ENCODE measurements at regions not wholly inside any gene's neighbourhood (a gene's known extent, or its start where the extent isn't known, plus 50 kb on each side); places are given as distances from the start of the nearest gene placed in this dataset.

- Histone ChIP-seq H3K9me3 (replicated peaks; ENCODE audit: control insufficient read depth, low read depth, low read length) (no peaks in the 10 kb centered on the region), H3K27me3 (ENCODE audit: control insufficient read depth, insufficient read depth, low read length) (no peaks in the 10 kb centered on the region), H3K36me3 (ENCODE audit: control insufficient read depth, insufficient read depth, low read length) (no peaks in the 10 kb centered on the region), H3K27ac (ENCODE audit: low read length) (no peak overlapping the region), H3K4me1 (ENCODE audit: control insufficient read depth, insufficient read depth, low read length) (peaks cover 15% of the 10 kb centered on the region), H3K4me3 (ENCODE audit: low read length) (no peak overlapping the region)
- DNase-seq: no peak
- WGBS (ENCODE audit: insufficient coverage): no CpG with 5 or more reads among the region's 3 CpGs
These were observed 84.1 kb upstream of the MGAT5 start for GRCh38 chr2:134169788-134170187.

- no peak overlapping the region for H3K27ac ChIP-seq (ENCODE audit: low read length)
- peaks cover 19% of the 10 kb centered on the region for H3K4me1 ChIP-seq (ENCODE audit: control insufficient read depth, insufficient read depth, low read length)
These were observed 83.6 kb upstream of the MGAT5 start for GRCh38 chr2:134170294-134170693.

DNA sequence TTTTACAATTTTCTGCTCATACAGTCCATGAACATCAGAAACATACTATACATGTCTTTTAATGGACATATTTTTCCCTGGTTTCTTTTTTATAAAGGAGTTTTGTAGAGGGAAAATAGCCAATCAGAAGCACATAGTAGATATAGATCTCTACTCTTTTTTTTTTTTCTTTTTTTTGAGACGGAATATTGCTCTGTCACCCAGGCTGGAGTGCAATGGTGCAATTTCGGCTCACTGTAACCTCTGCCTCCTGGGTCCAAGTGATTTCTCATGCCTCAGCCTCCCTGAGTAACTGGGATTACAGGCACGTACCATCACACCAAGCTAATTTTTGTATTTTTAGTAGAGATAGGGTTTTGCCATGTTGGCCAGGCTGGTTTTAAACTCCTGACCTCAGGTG is 83.2 kb upstream of the MGAT5 start:
- no peak overlapping the region for H3K27ac ChIP-seq (ENCODE audit: low read length)
- no peak for DNase-seq
- no peak overlapping the region for H3K4me3 ChIP-seq (ENCODE audit: low read length)
- no peaks in the 10 kb centered on the region for H3K36me3 ChIP-seq (ENCODE audit: control insufficient read depth, insufficient read depth, low read length)
- WGBS (ENCODE audit: insufficient coverage): no CpG with 5 or more reads among the region's 3 CpGs
- H3K4me1 ChIP-seq (ENCODE audit: control insufficient read depth, insufficient read depth, low read length): peaks cover 20% of the 10 kb centered on the region
- H3K9me3 ChIP-seq (replicated peaks; ENCODE audit: control insufficient read depth, low read depth, low read length): no peaks in the 10 kb centered on the region
- no peaks in the 10 kb centered on the region for H3K27me3 ChIP-seq (ENCODE audit: control insufficient read depth, insufficient read depth, low read length)

More at GRCh38 chr2:134170294-134170693, 83.6 kb upstream of the MGAT5 start:
- no peaks in the 10 kb centered on the region for H3K27me3 ChIP-seq (ENCODE audit: control insufficient read depth, insufficient read depth, low read length)
- no CpG with 5 or more reads among the region's 3 CpGs for WGBS (ENCODE audit: insufficient coverage)
- H3K4me3 ChIP-seq (ENCODE audit: low read length): no peak overlapping the region
- peak; percentile 57 for DNase-seq
- no peaks in the 10 kb centered on the region for H3K36me3 ChIP-seq (ENCODE audit: control insufficient read depth, insufficient read depth, low read length)
- no peaks in the 10 kb centered on the region for H3K9me3 ChIP-seq (replicated peaks; ENCODE audit: control insufficient read depth, low read depth, low read length)

- H3K4me3 ChIP-seq (ENCODE audit: low read length): no peak overlapping the region
- WGBS (ENCODE audit: insufficient coverage): 36% methylated on average over 4 of the region's 14 CpGs
These were observed 80.4 kb upstream of the MGAT5 start for GRCh38 chr2:134173338-134174016.

DNA sequence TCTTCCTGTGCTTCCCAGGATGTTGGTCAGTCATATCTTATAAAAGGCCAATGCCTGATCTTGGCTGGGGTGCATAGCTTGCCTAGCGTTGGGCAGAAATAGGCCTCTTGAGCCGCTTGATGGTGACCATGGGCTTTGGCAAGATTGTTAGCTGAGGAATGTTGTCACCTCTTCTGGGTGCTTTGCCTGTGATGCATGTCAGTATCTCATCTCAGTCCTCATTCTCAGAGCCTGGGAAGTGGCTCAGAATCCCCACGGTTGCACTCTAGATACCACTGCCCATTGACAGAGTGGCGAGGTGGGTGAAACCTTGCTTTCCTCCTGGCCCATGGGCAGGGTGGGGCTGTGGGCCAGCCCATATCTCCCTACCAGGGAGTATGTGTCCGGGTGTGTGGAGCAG is 79.2 kb upstream of the MGAT5 start:
- no peak overlapping the region for H3K4me3 ChIP-seq (ENCODE audit: low read length)
- DNase-seq: no peak
- peaks cover 33% of the 10 kb centered on the region for H3K4me1 ChIP-seq (ENCODE audit: control insufficient read depth, insufficient read depth, low read length)
- no peak overlapping the region for H3K27ac ChIP-seq (ENCODE audit: low read length)
- no peaks in the 10 kb centered on the region for H3K9me3 ChIP-seq (replicated peaks; ENCODE audit: control insufficient read depth, low read depth, low read length)
- 80% methylated on average over 1 of the region's 5 CpGs for WGBS (ENCODE audit: insufficient coverage)
- H3K27me3 ChIP-seq (ENCODE audit: control insufficient read depth, insufficient read depth, low read length): no peaks in the 10 kb centered on the region
- peaks cover 2% of the 10 kb centered on the region for H3K36me3 ChIP-seq (ENCODE audit: control insufficient read depth, insufficient read depth, low read length)

More at GRCh38 chr2:134173338-134174016, 80.4 kb upstream of the MGAT5 start:
- Histone ChIP-seq H3K4me1 (ENCODE audit: control insufficient read depth, insufficient read depth, low read length) (peaks cover 33% of the 10 kb centered on the region), H3K27me3 (ENCODE audit: control insufficient read depth, insufficient read depth, low read length) (no peaks in the 10 kb centered on the region), H3K27ac (ENCODE audit: low read length) (peak overlapping the region; percentile 77), H3K9me3 (replicated peaks; ENCODE audit: control insufficient read depth, low read depth, low read length) (no peaks in the 10 kb centered on the region), H3K36me3 (ENCODE audit: control insufficient read depth, insufficient read depth, low read length) (peaks cover 2% of the 10 kb centered on the region)
- DNase-seq: peak; percentile 82

DNA sequence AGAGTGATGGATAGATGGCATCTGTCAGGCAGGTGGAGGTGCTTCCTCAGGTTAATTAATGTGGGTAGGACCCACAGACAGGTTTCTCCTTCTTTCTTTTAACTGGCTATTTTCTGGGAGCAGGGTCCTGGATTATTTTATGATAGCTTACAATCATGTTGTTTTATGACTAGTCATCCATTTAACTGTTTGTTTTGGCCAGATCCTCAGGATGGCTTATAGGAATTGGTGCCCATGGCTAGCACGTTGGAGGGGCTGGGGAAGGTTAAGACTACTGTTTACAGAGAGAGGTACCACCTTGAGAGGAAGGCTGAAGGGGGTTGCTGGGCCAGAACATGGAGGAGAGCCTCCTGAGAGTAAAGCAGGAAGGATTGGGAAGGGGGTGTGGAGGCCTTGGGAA is 78.0 kb upstream of the MGAT5 start:
- no peaks in the 10 kb centered on the region for H3K9me3 ChIP-seq (replicated peaks; ENCODE audit: control insufficient read depth, low read depth, low read length)
- H3K4me1 ChIP-seq (ENCODE audit: control insufficient read depth, insufficient read depth, low read length): peaks cover 33% of the 10 kb centered on the region
- no peak overlapping the region for H3K4me3 ChIP-seq (ENCODE audit: low read length)
- WGBS (ENCODE audit: insufficient coverage): 69% methylated on average over 1 of the region's 1 CpG
- H3K27ac ChIP-seq (ENCODE audit: low read length): no peak overlapping the region
- no peaks in the 10 kb centered on the region for H3K27me3 ChIP-seq (ENCODE audit: control insufficient read depth, insufficient read depth, low read length)
- peaks cover 2% of the 10 kb centered on the region for H3K36me3 ChIP-seq (ENCODE audit: control insufficient read depth, insufficient read depth, low read length)
- DNase-seq: no peak

- Histone ChIP-seq H3K27me3 (ENCODE audit: control insufficient read depth, insufficient read depth, low read length) (no peaks in the 10 kb centered on the region), H3K4me3 (ENCODE audit: low read length) (no peak overlapping the region), H3K4me1 (ENCODE audit: control insufficient read depth, insufficient read depth, low read length) (peaks cover 35% of the 10 kb centered on the region), H3K9me3 (replicated peaks; ENCODE audit: control insufficient read depth, low read depth, low read length) (no peaks in the 10 kb centered on the region), H3K27ac (ENCODE audit: low read length) (peak overlapping the region; percentile 8), H3K36me3 (ENCODE audit: control insufficient read depth, insufficient read depth, low read length) (peaks cover 2% of the 10 kb centered on the region)
- peak; percentile 29 for DNase-seq
- 46% methylated on average over 5 of the region's 13 CpGs for WGBS (ENCODE audit: insufficient coverage)
These were observed 76.4 kb upstream of the MGAT5 start for GRCh38 chr2:134177351-134177931.

GRCh38 chr2:134178138-134178877 is 75.6 kb upstream of the MGAT5 start:
- DNase-seq: no peak
- WGBS (ENCODE audit: insufficient coverage): 82% methylated on average over 3 of the region's 3 CpGs
- H3K27ac ChIP-seq (ENCODE audit: low read length): no peak overlapping the region
- peaks cover 2% of the 10 kb centered on the region for H3K36me3 ChIP-seq (ENCODE audit: control insufficient read depth, insufficient read depth, low read length)
- peaks cover 33% of the 10 kb centered on the region for H3K4me1 ChIP-seq (ENCODE audit: control insufficient read depth, insufficient read depth, low read length)
- H3K27me3 ChIP-seq (ENCODE audit: control insufficient read depth, insufficient read depth, low read length): no peaks in the 10 kb centered on the region
- no peak overlapping the region for H3K4me3 ChIP-seq (ENCODE audit: low read length)
- H3K9me3 ChIP-seq (replicated peaks; ENCODE audit: control insufficient read depth, low read depth, low read length): no peaks in the 10 kb centered on the region

DNA sequence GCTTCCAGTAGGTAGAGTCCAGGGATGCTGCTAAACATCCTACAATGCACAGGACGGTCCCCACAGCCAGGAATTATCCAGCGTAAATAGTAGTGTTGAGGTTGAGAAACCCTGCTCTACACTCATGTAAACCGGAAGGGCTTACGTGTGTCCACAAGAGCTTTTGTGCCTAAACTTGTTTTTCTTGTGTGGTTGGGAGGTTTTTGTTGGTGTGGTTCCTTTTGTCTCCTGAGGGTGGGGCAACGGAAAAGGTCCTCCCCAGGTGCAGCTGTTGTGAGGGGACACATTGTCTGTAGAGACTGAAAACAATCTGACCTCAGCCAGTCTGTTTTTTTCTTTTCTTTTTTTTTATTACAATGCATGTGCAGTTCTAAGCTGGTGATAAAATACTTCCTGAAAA is 72.7 kb upstream of the MGAT5 start:
- H3K4me3 ChIP-seq (ENCODE audit: low read length): no peak overlapping the region
- H3K4me1 ChIP-seq (ENCODE audit: control insufficient read depth, insufficient read depth, low read length): peaks cover 15% of the 10 kb centered on the region
- H3K27me3 ChIP-seq (ENCODE audit: control insufficient read depth, insufficient read depth, low read length): no peaks in the 10 kb centered on the region
- H3K9me3 ChIP-seq (replicated peaks; ENCODE audit: control insufficient read depth, low read depth, low read length): no peaks in the 10 kb centered on the region
- no CpG with 5 or more reads among the region's 5 CpGs for WGBS (ENCODE audit: insufficient coverage)
- peak overlapping the region; percentile 37 for H3K27ac ChIP-seq (ENCODE audit: low read length)
- peaks cover 2% of the 10 kb centered on the region for H3K36me3 ChIP-seq (ENCODE audit: control insufficient read depth, insufficient read depth, low read length)
- peak; percentile 19 for DNase-seq

GRCh38 chr2:134183679-134184078 is 70.2 kb upstream of the MGAT5 start:
- Histone ChIP-seq H3K9me3 (replicated peaks; ENCODE audit: control insufficient read depth, low read depth, low read length) (no peaks in the 10 kb centered on the region), H3K4me1 (ENCODE audit: control insufficient read depth, insufficient read depth, low read length) (peaks cover 3% of the 10 kb centered on the region), H3K36me3 (ENCODE audit: control insufficient read depth, insufficient read depth, low read length) (no peaks in the 10 kb centered on the region), H3K4me3 (ENCODE audit: low read length) (no peak overlapping the region), H3K27me3 (ENCODE audit: control insufficient read depth, insufficient read depth, low read length) (no peaks in the 10 kb centered on the region), H3K27ac (ENCODE audit: low read length) (no peak overlapping the region)
- WGBS (ENCODE audit: insufficient coverage): 78% methylated on average over 7 of the region's 9 CpGs
- peak; percentile 66 for DNase-seq

Data from muscle of leg (tissue), 3 donors.